Heart left ventricle (tissue), 16 donors: ENCODE measurements at regions not wholly inside any gene's neighbourhood (a gene's known extent, or its start where the extent isn't known, plus 50 kb on each side); places are given as distances from the start of the nearest gene placed in this dataset.
A peak's percentile ranks its signal among the peaks of the same experiment; 100 is the strongest.

Experiments
- ATAC-seq, 4 donors: fragments of 200-7000 bp; cut with Tn5 transposase; one replicate each; pipeline ENCODE4 v1.9.1; 2020 to 2022; ENCODE audit warnings: moderate library complexity in 4 of 4, mild to moderate bottlenecking in 3 of 4, moderate number of reproducible peaks in 1 of 4
- DNase-seq, 5 donors: peaks; one replicate each; pipeline ENCODE4 v3.0.0-alpha.2; 2020
- H3K27ac ChIP-seq, 12 donors: fragments of 200-600 bp; sonication (generic) in 4 of 12; one replicate each; pipeline versions ENCODE4 v1.5.0 to v1.8.0; 2016 to 2022; ENCODE audit warnings: mild to moderate bottlenecking in 2 of 12
- H3K27me3 ChIP-seq, 9 donors: fragments of 200-600 bp; sonication (generic) in 2 of 9; one replicate each; pipeline versions ENCODE4 v1.5.1 to v1.8.0; 2016 to 2022; ENCODE audit warnings: mild to moderate bottlenecking in 3 of 9
- H3K36me3 ChIP-seq, 9 donors: fragments of 200-600 bp; sonication (generic) in 2 of 9; one replicate each; pipeline versions ENCODE4 v1.5.0 to v1.8.0; 2018 to 2022; ENCODE audit warnings: mild to moderate bottlenecking in 2 of 9
- H3K4me1 ChIP-seq, 12 donors: fragments of 200-600 bp; sonication (generic) in 4 of 12; one replicate each; pipeline versions ENCODE4 v1.5.0 to v1.8.0; 2016 to 2022; ENCODE audit warnings: mild to moderate bottlenecking in 3 of 12
- H3K4me3 ChIP-seq, 12 donors: fragments of 200-600 bp; sonication (generic) in 4 of 12; one replicate each; pipeline versions ENCODE4 v1.5.0 to v1.8.0; 2017 to 2022; ENCODE audit warnings: mild to moderate bottlenecking in 9 of 12, moderate library complexity in 4 of 12
- H3K9me3 ChIP-seq, 12 donors: fragments of 200-600 bp; sonication (generic) in 4 of 12; one replicate each; pipeline versions ENCODE4 v1.5.0 to v1.8.0; 2016 to 2022; ENCODE audit warnings: mild to moderate bottlenecking in 1 of 12
- CTCF ChIP-seq, 12 donors: fragments of 200-600 bp; sonication (generic) in 4 of 12; IDR thresholded peaks; one replicate each; pipeline versions ENCODE4 v1.5.0 to v1.8.0; 2018 to 2022; ENCODE audit warnings: antibody characterized with exemption in 12 of 12, mild to moderate bottlenecking in 5 of 12
- POLR2A ChIP-seq, 2 donors: fragments of 450-650 bp; IDR thresholded peaks; one replicate each; pipeline ENCODE4 v1.6.1; 2017; ENCODE audit warnings: antibody characterized with exemption in 2 of 2, mild to moderate bottlenecking in 2 of 2, moderate library complexity in 2 of 2
- WGBS, 4 donors: extraction: QIAGEN DNeasy Blood & Tissue Kit in 2 of 4; methylation state at CpG; one replicate each; pipeline versions ENCODE4 v1.1.5 to v1.1.7; 2013 to 2018; 5-methylcytosine and 5-hydroxymethylcytosine counted together
- intact Hi-C, 10 donors: fragments of 100-400 bp; cut with DNase I; formaldehyde crosslinking; loops; one replicate each; pipeline versions ENCODE4 v1.11.1 to v1.14.2; 2022
- donor health status: ischemic (EF 13 %, LVEDD 7.1; RV severe dilation, severe dysfunction).
- donor health status: healthy with polysubstance abuse.
- donor health status: DM: no; HTN: yes; CAD: no.
- donor health status: DM: no; HTN: no; CAD: no.
- donor health status: ischemic (EF 25% LVEDD 6.9; RV normal size, moderate dysfunction).
- donor health status: ischemic (EF 25% LVEDD 5.7; RV mildly dilated, moderate dysfunction).
- donor health status: healthy.
- donor health status: DM: yes; HTN: yes; CAD: no.
- donor health status: ischemic (EF 35%, LVEDD 5.7; RV mildly dilated, moderate dysfunction).
- donor health status: nonischemic (EF 11% LVEDD 7.7; RV severe dilation, severe dysfunction).
- donor health status: DM: yes; HTN: yes; CAD: no.
- donor health status: PGD.
- donor health status: ischemic (EF 29% LVEDD 5.4; RV normal size, mild dysfunction).
- donor health status: nonischemic (EF 23%, LVEDD 6.1; RV moderate dilation, normal function).

- DNase-seq (no peak), ATAC-seq (no peak)
- no peak overlapping the region for H3K27ac ChIP-seq
- no peaks in the 10 kb centered on the region for H3K36me3 ChIP-seq
- no peak overlapping the region for H3K4me3 ChIP-seq
- H3K27me3 ChIP-seq = peaks cover 0 to under 1% (median 0%) of the 10 kb centered on the region in 9 donors
- peaks cover 0 to 7% (median 0%) of the 10 kb centered on the region in 12 donors for H3K4me1 ChIP-seq
- intact Hi-C loops = loop anchor here in 1 of 10 donors (10.0 kb wide), 1 partner anchor 907 kb away; no protein-coding TSS in a partner anchor
- 74 to 89% (median 83%) methylated on average over 3 of the region's 3 CpGs for WGBS, 4 donors
- no peaks in the 10 kb centered on the region for H3K9me3 ChIP-seq
- TF ChIP-seq POLR2A (IDR thresholded peaks at IDR 0.05) = no peak
- TF ChIP-seq CTCF (IDR thresholded peaks at IDR 0.05) = no peak
Observed at GRCh38 chr15:94747510-94747909, 516.1 kb downstream of the MCTP2 start.

GRCh38 chr15:94749811-94750617 lies 518.7 kb downstream of the MCTP2 start:
- WGBS, 4 donors = 70 to 83% (median 76%) methylated on average over 3 to 5 of the region's 5 CpGs
- no peak for TF ChIP-seq CTCF (IDR thresholded peaks at IDR 0.05)
- no peak for TF ChIP-seq POLR2A (IDR thresholded peaks at IDR 0.05)
- Histone ChIP-seq H3K27me3 (no peaks in the 10 kb centered on the region), H3K27ac (peak overlapping the region in 3 of 12 donors; percentile 26 to 39 (median 29)), H3K9me3 (no peaks in the 10 kb centered on the region), H3K4me1 (peaks cover 0 to 7% (median 0%) of the 10 kb centered on the region in 12 donors), H3K4me3 (no peak overlapping the region), H3K36me3 (no peaks in the 10 kb centered on the region)
- intact Hi-C loops = loop anchor here in 1 of 10 donors (10.0 kb wide), 1 partner anchor 905 kb away; no protein-coding TSS in a partner anchor
- peak in 1 of 5 donors; percentile 7 for DNase-seq
- peak in 2 of 4 donors; percentile 74 to 81 for ATAC-seq

GRCh38 chr15:94760348-94760747 lies 529.0 kb downstream of the MCTP2 start:
- H3K36me3 ChIP-seq = no peaks in the 10 kb centered on the region
- intact Hi-C loops = no loop called here
- no peak overlapping the region for H3K4me3 ChIP-seq
- H3K27me3 ChIP-seq = no peaks in the 10 kb centered on the region
- H3K4me1 ChIP-seq = no peaks in the 10 kb centered on the region
- no peak overlapping the region for H3K27ac ChIP-seq
- 86 to 90% (median 89%) methylated on average over 2 of the region's 2 CpGs for WGBS, 4 donors
- ATAC-seq (no peak), DNase-seq (no peak)
- H3K9me3 ChIP-seq = no peaks in the 10 kb centered on the region
- TF ChIP-seq CTCF (IDR thresholded peaks at IDR 0.05) (no peak), POLR2A (IDR thresholded peaks at IDR 0.05) (no peak)

GRCh38 chr15:94761574-94761973 lies 530.2 kb downstream of the MCTP2 start:
- Histone ChIP-seq H3K9me3 (no peaks in the 10 kb centered on the region), H3K36me3 (no peaks in the 10 kb centered on the region), H3K27ac (no peak overlapping the region), H3K4me3 (no peak overlapping the region), H3K4me1 (no peaks in the 10 kb centered on the region), H3K27me3 (no peaks in the 10 kb centered on the region)
- ATAC-seq = no peak
- WGBS, 4 donors = 37 to 98% (median 88%) methylated on average over 1 of the region's 1 CpG
- intact Hi-C loops = no loop called here
- TF ChIP-seq POLR2A (IDR thresholded peaks at IDR 0.05) = no peak
- TF ChIP-seq CTCF (IDR thresholded peaks at IDR 0.05) = no peak
- no peak for DNase-seq
